G401.6 (cell line): ENCODE measurements at regions not wholly inside any gene's neighbourhood (a gene's known extent, or its start where the extent isn't known, plus 50 kb on each side); places are given as distances from the start of the nearest gene placed in this dataset.

Source experiments
- FAIRE-seq: peaks from 2 replicates; lab custom pipeline; 2012; peaks lifted over from hg19 to GRCh38; lab: Jason Lieb, UNC

DNA sequence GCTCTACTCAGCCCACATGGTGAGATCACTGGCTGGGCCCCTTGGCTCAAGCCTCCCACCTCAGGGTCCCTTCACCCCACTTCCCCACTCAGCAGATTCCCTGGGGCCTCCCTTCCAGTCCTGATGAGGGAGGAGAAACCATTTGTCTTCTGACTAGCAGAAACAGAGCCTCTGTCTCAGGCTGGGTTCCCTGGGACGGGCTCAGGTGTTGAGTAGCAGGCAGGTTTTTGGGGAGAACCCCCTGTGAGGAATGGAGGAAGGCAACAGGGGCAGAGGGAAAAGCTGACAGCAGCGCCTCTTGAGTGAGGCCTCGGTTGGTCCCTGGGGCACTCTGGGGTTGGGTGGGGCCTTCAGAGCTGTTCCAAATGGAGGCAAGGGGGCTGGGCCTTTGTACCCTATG lies 452.2 kb downstream of the TSHZ3 start:
- no peak for FAIRE-seq

DNA sequence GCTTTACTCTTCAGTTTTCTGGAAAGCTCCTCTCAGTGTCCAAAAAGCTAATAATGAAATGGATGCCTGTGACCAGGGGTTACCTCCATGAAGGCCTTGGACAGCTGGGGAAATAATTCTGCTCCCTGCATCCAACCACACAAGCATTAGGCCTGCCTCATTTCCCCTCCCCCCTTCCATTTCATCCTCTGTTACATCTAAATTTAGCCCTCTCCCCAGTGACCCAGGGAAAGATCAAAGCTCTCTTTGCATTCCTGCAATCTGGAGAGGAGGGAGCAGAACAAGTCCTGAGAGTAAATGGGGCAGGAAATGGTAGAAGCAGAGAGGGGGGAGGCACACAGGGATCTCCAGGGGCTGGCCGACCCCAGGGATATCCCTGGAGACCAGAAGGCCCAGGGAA lies 452.7 kb downstream of the TSHZ3 start:
- FAIRE-seq: no peak

- FAIRE-seq: no peak
These were observed 453.3 kb downstream of the TSHZ3 start for GRCh38 chr19:30895946-30896345.

DNA sequence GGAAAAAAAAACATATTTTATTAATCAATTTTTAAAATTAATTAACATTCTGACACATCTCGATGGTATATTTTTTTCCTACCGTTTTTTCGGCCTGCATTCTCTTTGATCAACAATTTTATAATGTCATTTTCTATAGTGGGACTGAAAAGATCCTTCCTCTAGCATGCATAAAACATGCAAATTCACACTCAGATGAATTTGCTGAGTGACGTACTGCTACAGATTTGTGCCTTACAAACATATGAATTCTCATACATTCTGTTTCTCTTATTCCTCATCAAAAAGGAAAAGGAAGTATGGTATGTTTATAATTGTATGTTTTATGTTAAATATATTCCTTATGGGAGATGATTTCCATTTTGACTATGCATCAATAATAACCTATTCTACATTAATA lies 458.2 kb downstream of the TSHZ3 start:
- FAIRE-seq: no peak

GRCh38 chr19:30890033-30890432 lies 459.2 kb downstream of the TSHZ3 start:
- FAIRE-seq: no peak

GRCh38 chr19:30888937-30889336 lies 460.3 kb downstream of the TSHZ3 start:
- no peak for FAIRE-seq

- no peak for FAIRE-seq
These were observed 462.2 kb downstream of the TSHZ3 start for GRCh38 chr19:30887042-30887441.

- no peak for FAIRE-seq
These were observed 463.0 kb downstream of the TSHZ3 start for GRCh38 chr19:30886222-30886621.

DNA sequence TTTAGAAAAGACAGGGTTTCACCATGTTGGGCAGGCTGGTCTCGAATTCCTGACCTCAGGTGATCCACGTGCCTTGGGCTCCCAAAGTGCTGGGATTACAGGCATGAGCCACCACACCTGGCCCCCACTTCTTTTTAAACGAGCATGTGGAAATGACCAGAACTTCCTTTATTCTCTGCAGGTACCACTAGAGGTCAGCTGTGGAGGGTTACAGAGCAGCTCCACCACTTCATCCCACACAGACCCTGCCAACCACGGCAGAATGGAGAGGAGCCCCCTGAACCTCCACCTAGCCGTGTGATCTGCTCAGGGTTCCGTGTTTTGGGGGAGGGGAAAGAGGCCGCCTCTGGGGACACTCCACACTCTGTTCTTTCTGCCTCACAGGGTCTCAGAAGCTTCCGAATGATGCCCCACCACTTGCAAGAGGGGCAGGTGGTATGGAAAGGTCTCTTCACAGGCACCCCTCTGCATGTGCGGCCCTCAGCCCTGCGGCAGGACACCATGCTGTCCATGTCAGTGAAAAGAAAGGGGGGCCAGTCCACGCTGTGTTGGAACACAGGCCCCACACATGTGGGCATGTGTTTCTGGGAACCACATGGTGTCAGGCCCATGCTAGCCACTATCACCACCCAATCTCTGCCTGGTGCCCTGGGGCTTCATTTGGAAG lies 465.0 kb downstream of the TSHZ3 start:
- no peak for FAIRE-seq

DNA sequence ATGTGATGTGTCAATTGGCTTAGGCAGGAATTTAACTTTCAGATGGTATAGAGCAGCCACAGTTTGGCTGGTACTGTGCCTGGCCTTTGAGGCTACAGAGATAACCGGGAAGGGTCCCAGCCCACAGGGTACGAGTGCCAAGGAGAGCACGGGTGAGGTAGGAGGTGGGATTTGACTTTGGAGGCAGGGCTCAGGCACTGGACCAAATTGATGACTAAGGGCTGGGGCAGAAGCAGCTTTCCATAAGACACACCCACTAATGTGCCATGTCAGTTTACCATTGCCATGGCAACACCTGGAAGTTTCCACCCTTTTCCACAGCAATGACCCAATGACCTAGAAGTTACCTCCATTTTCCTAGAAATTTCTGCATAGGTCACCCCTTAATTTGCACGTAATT lies 466.2 kb downstream of the TSHZ3 start:
- no peak for FAIRE-seq

DNA sequence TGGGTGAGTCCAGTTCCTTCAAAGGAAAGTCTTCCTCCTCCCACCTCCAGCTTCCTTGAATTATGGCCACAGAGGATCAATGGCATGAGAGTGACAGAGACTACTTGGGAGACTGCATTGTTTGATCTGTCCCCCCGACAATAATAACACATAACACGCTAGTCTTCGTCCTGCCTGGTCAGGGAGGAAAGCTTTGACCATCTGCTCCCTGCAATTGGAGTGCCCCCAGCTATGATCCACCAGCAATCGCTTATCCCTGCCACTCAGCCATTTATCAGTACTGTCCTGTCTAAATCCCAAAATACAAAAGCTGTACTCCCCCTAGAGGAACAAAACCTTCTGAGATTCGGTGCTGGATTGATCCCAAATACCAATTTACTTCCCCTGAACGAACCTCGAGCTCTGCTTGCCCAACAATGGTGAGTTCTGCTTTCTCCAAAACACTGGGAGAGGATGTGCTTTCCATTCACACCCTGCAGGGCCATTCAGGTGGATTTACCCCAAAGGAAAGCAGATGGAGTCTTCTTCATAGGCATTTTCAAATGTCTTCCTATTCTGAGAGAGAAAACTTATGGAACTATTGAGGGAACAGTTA lies 466.7 kb downstream of the TSHZ3 start:
- FAIRE-seq: no peak

- FAIRE-seq: no peak
These were observed 467.3 kb downstream of the TSHZ3 start for GRCh38 chr19:30881930-30882329.

DNA sequence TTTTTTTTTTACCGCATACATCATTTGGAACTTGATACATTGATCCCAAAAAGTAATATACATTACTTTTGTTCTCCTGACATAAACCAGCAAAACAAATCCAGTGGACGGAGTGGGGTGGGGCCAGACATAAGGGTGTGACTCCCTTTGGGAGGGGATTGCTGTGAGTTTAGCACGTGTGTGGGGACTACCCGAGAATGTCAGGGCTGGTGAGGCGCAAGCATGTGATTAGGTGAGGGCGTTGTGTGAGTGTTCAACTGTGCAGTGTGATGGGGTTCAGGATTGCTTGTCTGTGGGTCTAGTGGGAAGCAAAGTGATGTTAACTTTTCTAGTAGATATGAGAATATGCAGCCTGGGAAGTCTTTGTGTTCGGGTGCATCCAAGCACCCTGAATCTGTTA lies 468.0 kb downstream of the TSHZ3 start:
- FAIRE-seq: no peak

- FAIRE-seq: no peak
These were observed 468.7 kb downstream of the TSHZ3 start for GRCh38 chr19:30880551-30880950.

- FAIRE-seq: no peak
These were observed 469.1 kb downstream of the TSHZ3 start for GRCh38 chr19:30880151-30880550.

DNA sequence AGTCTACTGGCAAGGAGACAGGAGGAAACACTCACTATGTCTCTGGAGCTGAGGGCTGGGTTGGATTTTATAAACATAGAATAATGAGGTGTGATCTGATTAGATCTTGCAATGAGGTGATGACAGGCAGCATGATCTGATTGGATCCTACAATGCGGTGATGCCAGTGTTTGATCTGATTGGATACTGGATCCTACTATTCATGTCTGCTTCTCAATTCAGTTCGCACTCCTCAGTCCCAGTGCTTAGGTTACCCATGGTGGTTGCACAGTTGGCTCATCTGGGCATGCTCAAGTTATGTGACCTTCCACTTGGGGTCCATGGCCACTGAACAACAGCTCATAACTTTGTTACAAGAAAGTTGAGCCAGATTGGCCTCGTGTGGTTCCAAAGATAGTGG lies 469.5 kb downstream of the TSHZ3 start:
- FAIRE-seq: no peak

DNA sequence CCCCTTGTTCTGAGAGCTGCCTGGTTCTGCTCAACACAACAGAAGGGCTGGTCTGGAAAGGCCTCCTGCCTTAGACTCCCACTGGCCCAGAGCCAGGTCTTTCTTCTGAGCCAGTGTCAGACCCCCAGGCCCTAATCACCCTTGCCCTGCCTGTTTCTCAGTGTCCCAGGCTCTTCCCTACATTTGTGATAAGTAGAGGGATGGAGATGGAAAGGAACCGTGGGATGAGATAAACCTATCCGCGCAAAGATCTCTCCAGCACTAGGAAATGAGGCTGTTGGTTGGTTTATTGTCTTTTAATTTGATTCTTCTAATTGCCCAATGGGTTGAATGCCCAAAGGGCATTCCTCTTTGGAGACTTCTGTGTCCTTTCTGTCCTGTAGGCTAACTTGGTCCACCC lies 470.0 kb downstream of the TSHZ3 start:
- no peak for FAIRE-seq

- no peak for FAIRE-seq
These were observed 470.7 kb downstream of the TSHZ3 start for GRCh38 chr19:30878495-30878894.

- FAIRE-seq: no peak
These were observed 471.5 kb downstream of the TSHZ3 start for GRCh38 chr19:30877661-30878113.

GRCh38 chr19:30873691-30874090 lies 475.5 kb downstream of the TSHZ3 start:
- FAIRE-seq: no peak

- FAIRE-seq: no peak
These were observed 476.2 kb downstream of the TSHZ3 start for GRCh38 chr19:30873003-30873402.

DNA sequence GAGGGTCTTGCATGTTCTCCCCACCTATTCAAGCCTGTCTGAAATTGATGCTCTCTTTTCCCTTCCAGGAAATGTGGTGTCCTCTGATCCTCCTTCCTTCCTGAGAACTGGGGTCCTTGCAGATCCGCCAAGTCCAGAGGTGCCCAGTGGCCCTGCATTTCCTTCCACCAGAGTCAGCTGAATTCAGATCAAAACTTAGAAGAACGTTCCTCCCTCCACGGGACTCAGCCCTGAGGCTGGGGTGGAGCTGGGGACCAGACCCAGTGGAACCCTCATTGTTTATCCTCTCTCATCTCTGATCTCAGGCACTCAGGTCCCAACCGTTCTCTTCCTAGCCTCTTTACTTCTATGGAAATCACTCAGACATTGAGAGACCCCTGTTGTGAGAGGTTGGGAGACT lies 477.3 kb downstream of the TSHZ3 start:
- FAIRE-seq: no peak

DNA sequence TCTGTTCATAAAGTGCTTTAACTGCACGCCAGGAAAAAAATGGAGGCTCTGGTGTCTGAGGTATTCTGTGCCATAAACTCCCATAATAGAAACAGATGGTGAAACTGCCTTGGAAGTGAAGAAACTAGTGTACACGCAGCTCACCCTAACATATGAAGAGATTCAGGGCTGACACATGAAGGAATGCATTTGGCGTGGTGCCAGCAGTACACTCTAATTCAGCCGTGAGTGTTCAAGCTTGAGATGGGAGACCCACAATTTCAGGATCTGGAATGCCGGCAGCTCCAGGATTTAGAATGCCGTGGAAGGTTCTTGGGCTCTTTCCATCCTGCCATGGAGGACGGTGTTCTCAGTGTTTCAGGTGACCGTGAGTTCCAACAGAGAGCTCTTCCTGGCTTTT lies 478.4 kb downstream of the TSHZ3 start:
- no peak for FAIRE-seq

GRCh38 chr19:30865511-30865910 lies 483.7 kb downstream of the TSHZ3 start:
- no peak for FAIRE-seq
